Fibroblast of villous mesenchyme (primary cell): ENCODE measurements at regions not wholly inside any gene's neighbourhood (a gene's known extent, or its start where the extent isn't known, plus 50 kb on each side); places are given as distances from the start of the nearest gene placed in this dataset.
"Not testable (repeated sequence)": the region's sequence is repeated elsewhere in the genome, so short reads cannot be mapped to it uniquely, and the experiment has no call there.

Experiments used
- DNase-seq: peaks from one replicate; pipeline ENCODE4 v3.0.0-alpha.2; 2010; ENCODE audit warnings: low read depth
- H3K4me3 ChIP-seq: 2 replicates; pipeline ENCODE4 v1.5.1; 2011; ENCODE audit warnings: low read depth, mild to moderate bottlenecking, low read length
- TF ChIP-seq, protein P1 (sequence below): IDR thresholded peaks from 2 replicates; pipeline ENCODE4 v1.5.1; 2012; ENCODE audit warnings: low read depth, mild to moderate bottlenecking, low read length; ENCODE audit not compliant: insufficient read depth

DNA sequence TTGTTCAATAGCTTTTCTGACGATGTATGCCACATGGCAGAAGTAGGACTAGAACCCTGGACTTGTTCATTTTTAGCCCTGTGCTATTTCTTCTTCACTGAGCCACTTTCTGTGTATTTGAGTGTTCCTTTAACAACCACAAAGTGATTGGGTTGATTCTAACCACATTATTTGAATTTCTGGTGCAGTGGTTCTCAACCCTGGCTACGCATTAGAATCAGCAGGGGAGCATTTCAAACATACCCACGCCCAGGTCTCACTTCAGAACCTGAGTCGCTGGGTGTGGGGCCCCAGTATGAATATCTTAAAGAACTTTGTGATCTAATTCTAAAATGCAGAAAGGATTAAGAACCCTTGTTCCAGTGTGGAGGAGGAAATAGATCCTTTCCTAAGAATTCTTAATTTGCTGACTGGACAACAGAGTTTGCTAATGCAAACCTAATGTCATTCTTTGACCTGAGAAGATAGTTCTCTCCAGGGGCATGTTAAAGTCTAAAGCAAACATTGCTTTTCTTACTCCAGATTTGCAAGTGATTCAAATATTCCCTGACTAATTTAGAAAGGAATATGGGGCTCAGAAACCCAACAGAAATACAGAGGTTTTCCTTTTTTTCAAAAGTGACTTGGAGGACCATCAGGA, 75.4 kb upstream of the GDNF start:
- no peak for DNase-seq
- no peak overlapping the region for H3K4me3 ChIP-seq
- TF ChIP-seq, protein P1, sequence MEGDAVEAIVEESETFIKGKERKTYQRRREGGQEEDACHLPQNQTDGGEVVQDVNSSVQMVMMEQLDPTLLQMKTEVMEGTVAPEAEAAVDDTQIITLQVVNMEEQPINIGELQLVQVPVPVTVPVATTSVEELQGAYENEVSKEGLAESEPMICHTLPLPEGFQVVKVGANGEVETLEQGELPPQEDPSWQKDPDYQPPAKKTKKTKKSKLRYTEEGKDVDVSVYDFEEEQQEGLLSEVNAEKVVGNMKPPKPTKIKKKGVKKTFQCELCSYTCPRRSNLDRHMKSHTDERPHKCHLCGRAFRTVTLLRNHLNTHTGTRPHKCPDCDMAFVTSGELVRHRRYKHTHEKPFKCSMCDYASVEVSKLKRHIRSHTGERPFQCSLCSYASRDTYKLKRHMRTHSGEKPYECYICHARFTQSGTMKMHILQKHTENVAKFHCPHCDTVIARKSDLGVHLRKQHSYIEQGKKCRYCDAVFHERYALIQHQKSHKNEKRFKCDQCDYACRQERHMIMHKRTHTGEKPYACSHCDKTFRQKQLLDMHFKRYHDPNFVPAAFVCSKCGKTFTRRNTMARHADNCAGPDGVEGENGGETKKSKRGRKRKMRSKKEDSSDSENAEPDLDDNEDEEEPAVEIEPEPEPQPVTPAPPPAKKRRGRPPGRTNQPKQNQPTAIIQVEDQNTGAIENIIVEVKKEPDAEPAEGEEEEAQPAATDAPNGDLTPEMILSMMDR, result no peak

- not testable (repeated sequence) for H3K4me3 ChIP-seq, DNase-seq
Observed at GRCh38 chr5:37909610-37910266, 69.9 kb upstream of the GDNF start.

- no peak for DNase-seq
- TF ChIP-seq, protein P1, result no peak
Observed at GRCh38 chr5:37906416-37906815, 66.6 kb upstream of the GDNF start.

GRCh38 chr5:37905230-37905629, 65.4 kb upstream of the GDNF start:
- TF ChIP-seq, protein P1, result no peak
- DNase-seq, result no peak
- no peak overlapping the region for H3K4me3 ChIP-seq

More at GRCh38 chr5:37906416-37906815, 66.6 kb upstream of the GDNF start:
- H3K4me3 ChIP-seq, result no peak overlapping the region

- TF ChIP-seq, protein P1, result no peak
- no peak for DNase-seq
- no peak overlapping the region for H3K4me3 ChIP-seq
Observed at GRCh38 chr5:37902323-37902722, 62.5 kb upstream of the GDNF start.

DNA sequence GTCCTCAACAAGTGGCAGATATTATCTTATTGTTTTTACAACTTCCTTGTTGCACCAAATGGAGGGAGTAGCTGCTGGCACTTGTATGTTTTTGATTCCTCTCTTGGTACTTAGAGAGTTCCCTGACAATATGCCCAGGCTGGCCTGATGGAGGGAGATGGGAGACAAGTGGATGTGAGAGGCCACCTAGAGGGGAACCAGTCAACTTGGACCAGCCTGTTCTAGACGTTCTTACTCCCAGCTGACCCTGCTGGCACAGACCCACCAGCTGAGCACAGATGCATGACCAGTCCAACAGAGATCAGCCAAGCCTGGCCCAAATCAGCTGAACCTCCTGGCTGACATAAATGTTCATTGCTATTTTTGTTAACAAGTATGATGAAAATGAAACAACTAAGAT, 60.9 kb upstream of the GDNF start:
- no peak overlapping the region for H3K4me3 ChIP-seq
- DNase-seq, result peak; percentile 53
- TF ChIP-seq, protein P1, result peak; percentile 31

GRCh38 chr5:37899037-37899436, 59.2 kb upstream of the GDNF start:
- no peak for DNase-seq
- TF ChIP-seq, protein P1, result no peak
- H3K4me3 ChIP-seq, result no peak overlapping the region
